Activated CD8-positive, alpha-beta memory T cell treated with anti-CD3 and anti-CD28 coated beads, Interleukin-2, amount 50 U/mL, for 48 hours (primary cell): ENCODE measurements at regions not wholly inside any gene's neighbourhood (a gene's known extent, or its start where the extent isn't known, plus 50 kb on each side); places are given as distances from the start of the nearest gene placed in this dataset.

Experiments used
- DNase-seq: peaks from one replicate; pipeline ENCODE4 v3.0.0-alpha.2; 2020

DNA sequence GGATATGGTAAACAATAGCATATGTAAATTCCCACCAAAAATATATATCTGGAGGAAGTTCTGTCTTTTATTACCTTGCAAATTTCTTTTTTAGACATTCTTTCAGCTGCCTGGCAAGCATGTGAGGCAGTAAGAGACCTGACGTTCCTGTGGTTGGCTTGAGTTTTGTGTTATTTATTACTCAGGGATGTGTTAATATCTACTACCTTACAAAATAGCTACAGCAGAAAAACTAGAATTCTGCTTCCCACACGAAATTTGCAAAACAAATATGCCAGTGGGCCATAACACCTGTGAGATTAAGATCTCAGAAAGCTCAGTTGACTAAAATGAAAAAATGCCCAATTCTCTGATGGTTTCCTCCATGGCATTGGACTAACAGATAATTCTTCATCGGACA, 274.2 kb downstream of the TMEM167A start:
- no peak for DNase-seq

DNA sequence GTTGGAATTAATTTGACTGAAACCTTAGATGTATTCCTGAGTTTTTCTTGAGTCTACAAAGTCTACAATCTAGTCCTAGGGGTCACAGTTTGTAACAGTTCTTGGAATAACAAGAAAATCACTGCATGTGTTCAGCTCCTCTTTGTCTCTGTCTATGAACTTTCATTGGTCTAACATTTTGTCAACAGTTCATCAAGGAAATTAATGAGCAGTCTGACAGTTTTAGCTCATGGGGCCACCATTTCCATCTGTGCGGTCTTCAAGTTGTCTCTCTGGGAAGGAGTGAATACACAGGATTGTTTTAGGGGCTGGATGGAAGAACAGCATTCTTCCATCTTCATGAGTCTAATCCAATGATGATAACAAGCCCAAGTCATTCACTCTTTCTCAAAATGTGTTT, 276.4 kb downstream of the TMEM167A start:
- DNase-seq: no peak

DNA sequence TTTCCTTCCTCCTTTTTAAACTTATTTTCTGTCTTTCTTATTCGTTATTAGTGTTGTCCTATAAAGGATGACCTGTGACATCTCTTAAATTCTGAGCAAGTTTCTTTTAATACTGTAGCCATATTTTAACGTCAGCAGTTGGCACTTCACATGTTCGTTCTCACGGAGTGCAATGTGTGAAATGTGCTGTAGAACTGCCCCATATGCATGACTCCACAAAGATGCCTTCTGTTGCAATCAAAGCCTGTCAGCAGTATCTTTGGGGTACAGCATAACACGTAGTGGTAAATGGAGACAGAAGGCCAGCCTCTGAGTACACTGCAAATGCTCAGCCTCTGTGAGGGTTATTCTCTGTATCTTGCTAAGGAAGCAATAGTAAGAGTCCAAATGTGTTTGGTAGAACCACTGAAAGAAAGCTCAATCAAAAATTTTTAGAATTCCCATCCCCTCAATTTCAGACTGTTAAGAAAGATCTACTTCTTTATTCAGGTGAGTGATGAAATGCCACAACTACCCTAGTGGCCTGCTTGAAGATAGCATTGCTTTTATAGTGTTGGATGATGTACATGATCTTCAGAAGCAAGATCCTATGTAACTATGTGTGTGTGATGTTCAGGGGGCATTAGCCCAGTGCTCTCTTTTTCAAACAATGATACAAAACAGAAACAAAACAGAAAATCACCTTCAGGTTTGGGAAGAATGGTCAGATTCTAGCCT, 277.7 kb downstream of the TMEM167A start:
- DNase-seq: no peak

DNA sequence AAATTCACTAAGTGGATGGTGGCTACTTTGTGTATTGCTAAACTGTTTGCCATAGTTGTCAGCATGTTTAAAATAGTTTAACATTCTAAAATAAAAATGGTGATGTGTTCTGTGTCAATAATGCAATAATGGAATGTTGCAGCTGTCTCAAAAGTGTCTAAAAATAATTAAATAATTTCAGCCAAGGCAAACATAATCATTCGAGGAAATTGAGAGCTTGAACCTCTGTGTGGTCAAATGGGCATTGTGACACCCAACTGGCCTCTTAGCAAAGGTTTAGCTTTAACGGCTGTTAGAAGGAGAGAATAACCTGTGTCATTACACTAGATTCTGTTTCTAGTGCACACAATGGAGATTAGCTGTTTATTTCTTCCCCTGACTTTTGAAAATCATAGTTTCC, 278.5 kb downstream of the TMEM167A start:
- no peak for DNase-seq

DNA sequence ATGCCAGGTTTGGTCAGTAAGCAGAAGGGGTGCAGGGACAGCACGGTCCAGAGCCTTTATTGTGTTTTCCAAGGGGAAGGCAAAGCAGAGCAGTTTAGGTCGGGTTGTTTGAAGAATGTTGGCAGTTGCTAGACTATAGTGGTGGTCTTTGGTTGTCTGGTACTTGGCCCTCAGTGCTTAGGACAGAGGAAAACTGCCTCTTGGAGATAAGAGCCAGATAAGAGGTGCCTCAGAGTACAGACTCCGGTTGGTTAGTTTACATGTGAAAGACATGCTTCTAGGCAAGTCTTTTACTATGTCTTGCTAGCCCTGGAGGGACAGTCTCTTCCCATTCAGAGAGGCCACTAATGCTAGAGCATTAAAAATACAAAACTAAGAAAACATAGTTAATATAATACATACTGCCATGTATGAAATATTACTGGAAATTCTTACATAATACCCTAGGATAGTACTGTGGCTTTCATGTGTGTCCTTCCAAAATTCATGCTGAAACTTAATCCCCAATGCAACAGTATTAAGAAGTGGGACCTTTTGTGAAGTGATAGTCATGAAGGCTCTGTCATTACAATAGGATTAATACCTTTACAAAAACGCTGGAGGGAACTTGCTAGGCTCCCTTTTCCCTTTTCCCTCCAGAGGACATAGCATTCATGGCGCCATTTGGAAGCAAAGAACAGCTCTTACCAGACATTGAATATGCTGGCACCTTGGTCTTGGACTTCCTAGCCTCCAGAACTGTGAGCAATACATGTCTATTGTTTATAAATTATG, 280.4 kb downstream of the TMEM167A start:
- no peak for DNase-seq

DNA sequence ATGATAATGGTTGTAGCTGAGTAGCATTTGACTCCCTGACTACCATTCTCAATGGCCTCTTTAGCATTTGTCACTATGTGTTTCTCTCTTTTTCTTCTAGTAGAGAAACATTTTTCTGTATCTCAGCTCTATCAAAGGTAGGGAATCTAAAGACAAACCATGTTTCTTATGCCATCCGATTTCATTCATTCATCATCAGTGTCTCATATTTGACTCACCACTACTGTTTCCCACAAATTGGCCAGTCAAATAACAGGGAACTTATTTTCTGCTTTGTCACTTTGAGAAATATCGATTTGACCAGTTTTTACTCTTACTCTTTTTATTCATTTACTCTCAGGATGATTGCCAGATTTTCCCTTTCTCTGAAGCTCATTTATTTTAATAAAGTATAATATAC, 282.3 kb downstream of the TMEM167A start:
- DNase-seq: no peak

DNA sequence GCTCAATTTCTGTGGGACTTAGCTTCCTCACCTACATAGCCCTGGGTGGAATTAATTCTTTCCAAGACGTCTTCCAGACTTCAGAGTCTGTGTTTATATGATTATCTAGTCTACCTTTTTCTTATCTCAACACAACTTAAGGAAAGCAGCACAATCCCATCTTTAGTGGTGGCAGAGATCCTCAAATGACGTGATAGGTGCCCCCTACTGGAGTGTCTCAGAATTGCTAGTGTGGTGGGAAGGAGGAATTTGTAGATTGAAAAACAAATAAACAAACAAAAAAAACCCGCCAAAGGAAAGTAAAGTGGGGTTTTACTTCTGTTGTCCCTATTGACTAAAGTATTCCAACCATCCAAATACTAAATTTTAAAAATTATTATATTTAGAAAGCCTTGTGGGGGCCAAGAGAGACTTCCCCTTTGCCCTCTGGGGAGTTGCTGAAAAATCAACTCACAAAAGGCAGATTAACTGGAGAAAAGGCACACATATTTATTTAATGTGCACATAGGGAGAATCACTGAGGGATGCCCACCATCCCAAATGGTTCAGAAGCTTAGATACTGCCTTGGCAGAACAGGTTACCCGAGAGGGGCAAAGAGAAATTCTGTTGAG, 283.3 kb downstream of the TMEM167A start:
- DNase-seq: peak; percentile 68

DNA sequence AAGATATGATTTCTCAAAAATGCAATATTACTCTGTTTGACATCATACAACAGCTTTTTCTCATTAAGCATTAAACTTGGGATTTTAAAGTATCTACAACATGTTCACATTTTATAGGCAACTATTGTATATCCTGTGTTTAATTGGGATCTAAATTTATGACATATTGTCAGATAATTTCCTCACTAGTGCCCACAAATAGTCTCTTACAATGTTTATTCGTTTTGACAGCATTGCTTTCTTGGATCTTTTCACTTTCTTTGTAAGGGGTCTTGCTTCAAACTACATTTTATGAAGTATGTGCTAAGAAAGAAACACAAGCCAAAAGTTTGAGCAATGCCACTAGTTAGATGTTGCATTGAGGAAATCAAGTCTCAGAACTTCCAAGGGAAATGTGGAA, 285.1 kb downstream of the TMEM167A start:
- no peak for DNase-seq

DNA sequence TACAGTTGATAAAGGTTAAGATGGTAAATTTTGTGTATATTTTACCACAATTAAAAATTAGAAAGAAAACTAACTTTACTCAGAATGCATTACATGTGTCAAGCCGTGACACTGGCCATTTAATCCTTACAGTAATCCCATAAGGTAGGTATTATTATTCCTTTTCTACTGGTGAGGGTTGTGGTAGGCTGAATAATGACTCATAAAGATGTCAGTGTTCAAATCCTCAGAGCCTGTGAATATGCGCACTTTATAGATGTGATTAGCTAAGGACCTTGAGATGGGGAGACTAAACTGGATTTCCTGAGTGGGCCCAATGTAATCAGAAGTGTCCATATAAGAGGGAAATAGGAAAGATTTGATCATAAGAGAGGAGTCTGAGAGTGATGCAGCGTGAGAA, 288.1 kb downstream of the TMEM167A start:
- DNase-seq: no peak

DNA sequence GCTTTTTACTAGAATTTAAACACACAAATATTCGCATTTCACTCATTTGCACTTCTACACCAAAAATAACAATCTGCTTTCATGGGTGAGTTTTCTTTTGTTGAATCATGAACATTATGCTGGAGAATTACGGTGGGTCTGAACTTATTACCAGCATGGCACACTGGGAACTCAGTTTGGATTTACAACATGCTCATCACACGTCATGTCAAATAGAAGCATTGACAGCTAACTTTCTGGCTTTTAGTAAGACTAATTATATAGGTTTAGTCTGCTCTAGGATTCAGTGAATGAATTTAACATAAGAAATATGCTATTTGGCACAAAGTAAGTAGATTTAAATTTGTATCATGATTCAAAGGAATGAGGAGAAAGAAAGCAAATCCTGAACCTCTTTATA, 290.4 kb downstream of the TMEM167A start:
- DNase-seq: no peak

DNA sequence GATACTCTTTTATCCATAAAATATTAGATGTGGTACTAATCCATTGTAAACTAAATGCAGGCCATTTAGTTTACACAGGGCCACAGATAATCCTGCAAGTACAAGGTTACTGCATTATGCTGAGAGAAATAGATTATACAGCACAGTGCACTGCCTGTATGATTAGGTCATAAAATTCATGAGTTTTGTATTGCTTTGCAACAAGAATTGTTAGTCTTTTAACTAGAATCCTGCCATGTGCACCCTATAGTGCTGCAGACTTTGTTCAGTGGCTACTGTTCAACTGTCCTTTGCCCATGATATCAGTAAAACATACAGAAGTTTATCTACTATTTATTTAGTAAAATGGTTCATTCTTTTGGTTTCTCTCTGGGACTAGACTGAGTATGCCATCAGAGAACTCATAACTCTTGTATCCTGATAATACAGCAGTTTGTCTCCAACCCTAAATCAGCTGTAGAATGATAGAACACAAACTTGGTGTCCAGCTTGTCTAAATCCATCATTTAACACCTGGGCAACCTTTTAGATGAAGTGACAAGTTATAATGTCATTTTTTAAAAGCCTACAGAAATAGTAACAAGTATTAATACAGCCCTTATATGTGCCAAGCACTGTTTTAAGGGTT, 291.2 kb downstream of the TMEM167A start:
- DNase-seq: no peak

DNA sequence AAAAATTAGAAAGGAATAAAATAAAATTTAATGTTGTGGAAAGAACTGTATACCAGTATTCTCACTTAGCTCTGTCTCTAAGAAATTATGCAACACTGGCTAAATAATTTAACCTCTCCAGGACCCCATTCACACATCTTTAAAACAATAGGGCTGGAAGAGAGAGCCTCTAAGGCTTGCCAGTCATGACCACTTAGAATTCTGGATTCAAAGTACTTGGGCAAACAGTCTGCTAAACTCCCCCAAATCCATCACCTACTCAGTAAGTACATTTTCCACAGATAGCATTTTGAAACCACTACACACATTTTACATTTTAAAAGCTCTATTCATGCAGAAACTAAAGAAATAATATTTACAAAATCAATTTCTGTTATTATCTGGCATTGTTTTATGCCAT, 291.7 kb downstream of the TMEM167A start:
- DNase-seq: no peak

DNA sequence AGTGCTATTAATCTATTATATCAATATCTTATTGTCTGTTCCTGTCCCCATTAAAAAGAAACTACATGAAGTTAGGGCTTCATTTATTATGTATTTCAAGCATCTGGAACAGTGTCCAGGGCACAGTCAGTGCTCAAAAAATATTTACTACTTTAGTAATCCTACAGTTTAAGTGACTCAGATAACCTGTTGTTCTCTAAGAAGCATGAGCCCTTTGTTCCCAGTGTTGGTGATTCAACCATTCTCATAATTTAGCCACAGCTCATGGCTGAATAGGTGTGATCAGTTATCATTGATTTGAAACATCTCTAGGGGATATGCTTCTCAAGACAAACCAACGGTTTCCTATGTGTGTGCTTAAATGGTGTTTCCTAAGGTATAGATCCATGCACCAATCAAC, 292.7 kb downstream of the TMEM167A start:
- no peak for DNase-seq

DNA sequence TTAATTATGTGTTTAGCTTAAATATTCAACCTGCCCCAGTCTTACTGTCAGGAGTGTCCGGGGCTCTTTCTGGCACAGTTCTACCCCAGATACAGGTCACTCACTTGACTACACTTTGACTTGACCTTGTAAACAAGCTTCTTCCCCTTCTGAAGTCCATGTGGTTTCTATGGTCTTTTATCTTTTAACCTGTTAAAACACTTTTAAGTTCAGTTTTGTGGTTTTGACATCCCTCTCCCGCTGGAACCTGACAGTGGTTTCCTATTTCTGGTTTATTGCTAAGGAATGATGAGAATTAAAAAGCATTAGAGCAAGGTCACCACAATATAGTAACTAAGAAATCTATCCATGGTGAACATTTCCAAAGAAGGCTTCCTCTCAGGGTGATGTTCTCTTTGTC, 300.1 kb downstream of the TMEM167A start:
- no peak for DNase-seq

DNA sequence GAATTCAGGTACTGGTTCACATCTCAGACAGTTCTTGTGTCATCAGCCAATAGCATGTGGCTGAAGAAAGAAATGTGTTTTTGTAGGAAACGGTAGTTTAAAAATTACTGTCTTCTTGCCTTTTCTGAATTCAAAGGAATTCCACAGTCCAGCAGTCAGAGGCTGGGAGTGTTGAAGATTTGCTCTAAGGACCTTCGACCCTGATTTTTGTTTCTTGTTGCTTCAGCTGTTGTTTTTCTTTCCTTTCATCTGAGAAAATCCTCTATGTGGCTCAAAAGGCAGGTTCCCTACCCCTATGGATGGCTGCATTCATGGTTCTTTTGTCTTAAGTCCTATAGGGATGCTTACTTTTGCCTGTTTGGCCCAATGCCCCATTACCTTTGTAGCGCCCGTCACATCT, 304.9 kb downstream of the TMEM167A start:
- no peak for DNase-seq

DNA sequence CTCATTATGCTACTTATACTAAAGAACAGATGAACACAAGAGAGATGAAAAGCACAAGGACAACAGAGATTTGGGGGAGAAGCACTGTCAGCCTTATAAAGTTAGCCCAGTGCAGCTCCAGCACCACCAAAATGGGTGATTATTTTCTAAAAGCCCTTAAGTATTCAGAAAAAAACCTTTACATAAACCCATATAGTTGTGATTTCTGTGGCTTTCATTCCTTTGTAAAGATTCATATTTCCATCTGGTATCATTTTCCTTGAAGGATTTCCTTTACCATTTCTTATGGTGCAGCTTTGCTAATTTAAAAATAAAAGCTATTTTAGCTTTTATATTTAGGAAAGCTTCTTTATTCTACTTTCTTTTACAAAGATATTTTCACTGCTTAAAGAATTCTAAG, 311.0 kb downstream of the TMEM167A start:
- no peak for DNase-seq

DNA sequence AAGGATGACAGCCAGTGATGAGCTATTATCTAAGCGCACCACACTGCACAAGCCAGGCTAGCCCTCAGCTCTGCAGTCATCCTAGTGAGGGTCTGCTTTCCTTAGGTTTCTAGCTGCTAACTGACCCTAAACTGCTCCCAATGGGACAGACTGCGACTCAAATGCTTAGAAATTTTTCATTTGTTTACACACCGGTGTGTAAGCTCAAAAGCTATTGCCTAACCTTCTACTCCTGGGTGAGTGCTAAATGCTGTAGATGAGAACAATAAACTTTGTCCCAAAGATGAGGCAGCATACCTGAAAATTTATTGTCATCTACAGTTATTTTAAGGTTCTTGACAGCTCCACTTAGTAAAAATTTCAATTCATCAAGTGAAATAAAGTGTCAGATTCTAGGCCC, 311.4 kb downstream of the TMEM167A start:
- no peak for DNase-seq

DNA sequence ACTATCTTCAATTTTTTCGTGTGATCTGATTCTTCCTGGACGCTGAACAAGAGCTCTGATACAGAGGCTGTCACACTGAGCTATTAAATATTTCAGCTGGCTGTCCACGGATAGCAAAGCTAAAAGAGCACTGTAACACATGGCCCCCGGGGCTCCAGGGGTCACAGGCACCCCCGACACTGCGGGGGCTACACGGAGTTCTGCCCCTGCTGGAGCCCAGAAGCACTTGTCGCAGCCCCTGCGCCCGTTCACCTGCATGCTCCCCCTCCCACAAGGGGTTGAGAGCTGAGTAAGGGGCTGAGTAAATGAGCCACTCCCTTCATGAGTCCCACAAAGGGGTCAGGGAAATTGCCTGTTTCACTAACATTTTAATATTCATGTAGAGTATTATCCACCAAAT, 316.3 kb downstream of the TMEM167A start:
- DNase-seq: no peak

DNA sequence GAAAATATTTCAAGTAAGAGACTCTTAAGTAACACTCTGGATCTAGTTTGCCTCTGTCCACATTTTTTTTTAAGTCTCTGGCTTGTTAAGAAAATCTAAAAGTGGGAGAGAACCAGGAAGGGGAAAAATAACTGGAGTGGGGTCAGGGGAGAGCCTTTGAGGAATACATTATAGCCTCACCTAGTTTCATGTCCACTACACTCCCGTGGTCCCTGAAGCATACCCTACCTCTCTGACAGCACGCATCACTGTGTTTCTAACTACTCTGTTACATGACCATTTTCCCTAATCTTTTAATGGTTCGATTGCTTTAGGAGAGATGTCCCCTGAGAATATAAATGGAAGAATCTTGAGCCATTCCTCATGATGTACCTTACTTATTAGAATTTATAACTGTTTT, 318.3 kb downstream of the TMEM167A start:
- DNase-seq: no peak

DNA sequence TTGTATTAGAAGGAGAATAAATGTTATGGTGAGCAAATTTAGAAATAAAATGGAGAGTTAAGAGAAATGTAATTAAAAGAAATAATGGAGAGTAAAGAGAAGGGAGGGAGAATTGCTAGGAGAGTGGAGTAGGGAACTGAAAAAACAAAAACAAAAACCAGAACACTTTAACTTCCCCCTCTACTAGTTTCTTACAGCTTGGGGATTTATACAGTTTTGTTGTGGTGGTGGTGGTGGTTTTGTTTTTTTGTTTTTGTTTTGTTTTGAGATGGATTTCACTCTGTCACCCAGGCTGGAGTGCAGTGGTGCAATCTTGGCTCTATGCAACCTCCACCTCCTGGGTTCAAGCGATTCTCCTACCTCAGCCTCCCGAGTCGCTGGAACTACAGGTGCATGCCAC, 322.4 kb downstream of the TMEM167A start:
- no peak for DNase-seq

DNA sequence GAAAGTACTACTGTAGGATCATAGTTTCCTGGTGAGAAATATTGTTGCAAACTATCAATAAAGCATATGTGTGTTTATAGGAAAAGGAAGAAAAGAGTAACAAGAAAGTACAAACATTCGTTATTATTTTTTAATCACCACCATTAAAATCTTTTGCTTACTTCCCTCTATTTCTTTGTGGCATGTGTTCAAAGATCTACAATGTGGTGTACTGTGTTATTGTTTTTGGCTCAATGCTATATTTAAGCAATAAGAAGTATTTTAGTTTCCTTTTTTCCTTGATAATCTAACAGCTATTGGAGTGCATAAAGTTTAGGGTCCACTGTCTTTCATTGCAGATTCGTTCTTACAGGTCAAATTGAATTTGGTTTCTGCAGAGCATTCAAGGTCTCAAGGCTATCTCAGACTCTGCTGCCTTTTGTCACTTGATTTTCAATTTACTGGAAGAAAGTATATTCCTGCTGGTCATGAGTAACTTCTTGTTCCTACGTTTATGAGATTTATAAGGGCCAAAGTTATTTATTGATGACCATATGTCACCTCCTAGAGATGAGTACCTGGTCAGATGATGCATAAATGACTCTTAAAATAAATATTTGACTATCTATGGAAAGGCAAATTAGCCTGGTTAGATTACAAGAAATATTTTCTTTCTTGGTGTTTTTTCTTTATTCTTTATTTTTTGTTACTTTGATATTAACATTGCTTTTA, 323.0 kb downstream of the TMEM167A start:
- no peak for DNase-seq

DNA sequence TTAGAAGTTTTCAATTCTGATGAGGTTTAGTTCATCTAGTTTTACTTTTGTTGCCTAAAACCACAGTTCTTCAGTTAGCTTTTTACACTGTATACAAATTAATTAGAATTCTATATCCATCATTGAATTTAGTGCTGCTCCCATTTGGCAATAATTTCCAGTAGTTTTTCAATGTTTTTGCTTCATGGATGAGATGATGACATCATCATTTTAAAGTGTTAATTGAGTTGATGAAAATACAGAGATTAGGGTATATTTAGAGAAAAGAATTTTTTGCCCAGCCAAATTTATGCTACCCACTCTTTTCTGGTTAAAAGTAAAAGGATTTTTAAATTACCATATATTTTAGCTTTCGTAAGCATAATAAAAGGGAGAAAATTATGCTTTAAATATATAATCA, 323.8 kb downstream of the TMEM167A start:
- DNase-seq: no peak

DNA sequence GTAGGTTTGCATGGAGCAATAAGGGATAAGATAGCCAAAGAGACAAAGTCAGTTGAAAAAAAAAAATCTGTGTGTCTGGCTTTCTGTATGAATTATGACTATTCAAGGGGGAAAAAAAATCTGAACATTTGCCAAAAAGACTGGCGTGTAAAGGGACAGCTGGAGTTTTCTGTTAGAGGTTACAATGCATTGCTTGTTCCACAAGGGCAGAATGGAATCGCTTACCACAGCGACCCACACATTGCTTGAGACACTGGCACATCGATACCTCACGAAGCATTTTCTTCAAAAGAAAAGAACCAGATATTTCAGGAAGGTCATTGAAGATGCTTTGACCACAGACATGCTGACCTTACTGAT, 327.8 kb downstream of the TMEM167A start:
- no peak for DNase-seq
